HG03175 (cell line): ENCODE measurements at regions not wholly inside any gene's neighbourhood (a gene's known extent, or its start where the extent isn't known, plus 50 kb on each side); places are given as distances from the start of the nearest gene placed in this dataset.
"Not testable (repeated sequence)": the region's sequence is repeated elsewhere in the genome, so short reads cannot be mapped to it uniquely, and the experiment has no call there.

Experiments used
- ATAC-seq: cut with Tn5 transposase; IDR thresholded peaks from one replicate; pipeline ENCODE4 v1.9.1; 2021; ENCODE audit warnings: mild to moderate bottlenecking, moderate library complexity; ENCODE audit not compliant: unreplicated experiment

- ATAC-seq: not testable (repeated sequence)
These were observed 4394.2 kb upstream of the TPTE start for GRCh38 chr21:6126976-6127732.

- ATAC-seq: not testable (repeated sequence)
These were observed 4390.6 kb upstream of the TPTE start for GRCh38 chr21:6130734-6131133.

- not testable (repeated sequence) for ATAC-seq
These were observed 4388.0 kb upstream of the TPTE start for GRCh38 chr21:6133373-6133772.

GRCh38 chr21:6133852-6134630, 4387.3 kb upstream of the TPTE start:
- not testable (repeated sequence) for ATAC-seq

- ATAC-seq: not testable (repeated sequence)
These were observed 4384.7 kb upstream of the TPTE start for GRCh38 chr21:6136732-6137131.

GRCh38 chr21:6138244-6139136, 4382.9 kb upstream of the TPTE start:
- not testable (repeated sequence) for ATAC-seq

- ATAC-seq: peak; percentile 50
These were observed 4382.1 kb upstream of the TPTE start for GRCh38 chr21:6139331-6139730.

- ATAC-seq: not testable (repeated sequence)
These were observed 4381.5 kb upstream of the TPTE start for GRCh38 chr21:6139862-6140261.

GRCh38 chr21:6140467-6141137, 4380.8 kb upstream of the TPTE start:
- not testable (repeated sequence) for ATAC-seq

- not testable (repeated sequence) for ATAC-seq
These were observed 4380.3 kb upstream of the TPTE start for GRCh38 chr21:6141138-6141474.

GRCh38 chr21:6153154-6153553, 4368.2 kb upstream of the TPTE start:
- not testable (repeated sequence) for ATAC-seq

- ATAC-seq: not testable (repeated sequence)
These were observed 4366.7 kb upstream of the TPTE start for GRCh38 chr21:6154524-6155320.

- ATAC-seq: peak; percentile 60
These were observed 4364.5 kb upstream of the TPTE start for GRCh38 chr21:6156712-6157389.

GRCh38 chr21:6157515-6157914, 4363.9 kb upstream of the TPTE start:
- ATAC-seq: not testable (repeated sequence)

- ATAC-seq: not testable (repeated sequence)
These were observed 4363.2 kb upstream of the TPTE start for GRCh38 chr21:6158171-6158570.
